ENCODE measurements at regions not wholly inside any gene's neighbourhood (a gene's known extent, or its start where the extent isn't known, plus 50 kb on each side); places are given as distances from the start of the nearest gene placed in this dataset.

GRCh38 chr10:94206176-94206575 is 156.6 kb downstream of the NOC3L start:
- Histone ChIP-seq H3K9me3 (ENCODE audit: low read length) (no peaks in the 10 kb centered on the region), H3K4me2 (ENCODE audit: low read length) (no peak overlapping the region), H2AFZ (ENCODE audit: low read length) (no peak overlapping the region), H3K4me3 (ENCODE audit: low read depth, low read length, poor library complexity, severe bottlenecking) (no peak overlapping the region), H3K9me2 (ENCODE audit: insufficient read depth, low read length) (no peaks in the 10 kb centered on the region), H3K27ac (ENCODE audit: low read depth, low read length, poor library complexity, severe bottlenecking) (no peak overlapping the region), H4K20me1 (ENCODE audit: insufficient read depth, low read length) (no peaks in the 10 kb centered on the region), H3K79me2 (ENCODE audit: insufficient read depth, low read depth, low read length) (no peaks in the 10 kb centered on the region), H3K4me1 (ENCODE audit: insufficient read depth, low read length, poor library complexity, severe bottlenecking) (no peaks in the 10 kb centered on the region), H3K36me3 (ENCODE audit: insufficient read depth, low read length) (no peaks in the 10 kb centered on the region)
- intact Hi-C loops (cut with micrococcal nuclease; ENCODE audit: unreplicated experiment) = no loop called here
- ChIA-PET POLR2A (interaction anchor here (0.6 kb wide), 1 partner anchor 9 kb away, joined by 3 read pairs; no protein-coding TSS in a partner anchor), CTCF (ENCODE audit: unreplicated experiment) (no interaction called here)
- TF ChIP-seq, protein P1, sequence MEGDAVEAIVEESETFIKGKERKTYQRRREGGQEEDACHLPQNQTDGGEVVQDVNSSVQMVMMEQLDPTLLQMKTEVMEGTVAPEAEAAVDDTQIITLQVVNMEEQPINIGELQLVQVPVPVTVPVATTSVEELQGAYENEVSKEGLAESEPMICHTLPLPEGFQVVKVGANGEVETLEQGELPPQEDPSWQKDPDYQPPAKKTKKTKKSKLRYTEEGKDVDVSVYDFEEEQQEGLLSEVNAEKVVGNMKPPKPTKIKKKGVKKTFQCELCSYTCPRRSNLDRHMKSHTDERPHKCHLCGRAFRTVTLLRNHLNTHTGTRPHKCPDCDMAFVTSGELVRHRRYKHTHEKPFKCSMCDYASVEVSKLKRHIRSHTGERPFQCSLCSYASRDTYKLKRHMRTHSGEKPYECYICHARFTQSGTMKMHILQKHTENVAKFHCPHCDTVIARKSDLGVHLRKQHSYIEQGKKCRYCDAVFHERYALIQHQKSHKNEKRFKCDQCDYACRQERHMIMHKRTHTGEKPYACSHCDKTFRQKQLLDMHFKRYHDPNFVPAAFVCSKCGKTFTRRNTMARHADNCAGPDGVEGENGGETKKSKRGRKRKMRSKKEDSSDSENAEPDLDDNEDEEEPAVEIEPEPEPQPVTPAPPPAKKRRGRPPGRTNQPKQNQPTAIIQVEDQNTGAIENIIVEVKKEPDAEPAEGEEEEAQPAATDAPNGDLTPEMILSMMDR (conservative IDR thresholded peaks at IDR 0.05; ENCODE audit: low read length) = no peak
- no peak for TF ChIP-seq EZH2phosphoT487 (IDR thresholded peaks at IDR 0.05; ENCODE audit: borderline replicate concordance, low read depth, low read length)
- DNase-seq (ENCODE audit: low spot score) = no peak
- no TSS peak for BruUV-seq (replicated peaks)

- no peaks in the 10 kb centered on the region for H3K9me3 ChIP-seq (ENCODE audit: low read length)
- no peak overlapping the region for H3K4me2 ChIP-seq (ENCODE audit: low read length)
- ChIA-PET POLR2A (no interaction called here), CTCF (ENCODE audit: unreplicated experiment) (no interaction called here)
- H3K4me1 ChIP-seq (ENCODE audit: insufficient read depth, low read length, poor library complexity, severe bottlenecking) = no peaks in the 10 kb centered on the region
- no peak overlapping the region for H2AFZ ChIP-seq (ENCODE audit: low read length)
- TF ChIP-seq, protein P1 (conservative IDR thresholded peaks at IDR 0.05; ENCODE audit: low read length) = no peak
- no peak for TF ChIP-seq EZH2phosphoT487 (IDR thresholded peaks at IDR 0.05; ENCODE audit: borderline replicate concordance, low read depth, low read length)
- H3K36me3 ChIP-seq (ENCODE audit: insufficient read depth, low read length) = no peaks in the 10 kb centered on the region
- no peak overlapping the region for H3K4me3 ChIP-seq (ENCODE audit: low read depth, low read length, poor library complexity, severe bottlenecking)
- H4K20me1 ChIP-seq (ENCODE audit: insufficient read depth, low read length) = no peaks in the 10 kb centered on the region
- BruUV-seq (replicated peaks) = no TSS peak
- H3K79me2 ChIP-seq (ENCODE audit: insufficient read depth, low read depth, low read length) = no peaks in the 10 kb centered on the region
- H3K9me2 ChIP-seq (ENCODE audit: insufficient read depth, low read length) = no peaks in the 10 kb centered on the region
- intact Hi-C loops (cut with micrococcal nuclease; ENCODE audit: unreplicated experiment) = no loop called here
- DNase-seq (ENCODE audit: low spot score) = no peak
- no peak overlapping the region for H3K27ac ChIP-seq (ENCODE audit: low read depth, low read length, poor library complexity, severe bottlenecking)
Measured at GRCh38 chr10:94208315-94208714, 154.4 kb downstream of the NOC3L start.

DNA sequence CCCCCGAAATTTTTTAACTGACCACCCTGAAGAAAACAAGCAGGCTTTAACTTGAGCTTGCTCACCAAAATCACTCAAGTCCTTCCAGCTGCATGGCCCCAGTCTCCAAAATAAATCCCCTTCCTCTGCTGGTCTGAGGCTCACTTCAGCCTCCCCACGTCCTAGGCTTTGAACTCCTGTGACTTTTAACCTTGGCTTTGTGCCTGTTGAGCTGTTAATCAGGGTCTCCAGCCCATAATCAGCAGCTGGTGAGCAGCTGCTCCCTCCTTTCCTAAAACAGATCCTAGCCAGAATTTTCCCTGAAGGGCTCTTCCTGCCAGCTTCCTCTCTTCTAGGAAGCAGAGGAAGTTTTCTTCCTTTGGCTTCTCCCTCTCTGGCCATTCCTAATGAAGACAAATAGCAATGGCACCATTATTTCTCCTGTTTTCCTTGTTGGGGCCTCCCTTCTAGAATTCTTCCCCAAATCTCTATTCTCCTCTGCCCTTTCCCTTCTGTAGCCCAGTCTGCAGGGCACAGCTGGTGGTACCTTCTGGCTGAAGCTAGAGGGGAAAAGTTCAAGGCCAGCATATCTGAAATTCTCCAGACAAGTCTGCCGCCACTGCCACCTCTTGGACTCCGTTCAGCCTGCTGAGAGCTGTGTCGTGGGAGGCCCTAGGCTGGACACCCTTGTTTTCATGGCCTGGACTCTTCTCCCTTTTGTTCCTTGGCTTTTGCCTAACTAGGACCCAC is 152.1 kb downstream of the NOC3L start:
- intact Hi-C loops (cut with micrococcal nuclease; ENCODE audit: unreplicated experiment) = no loop called here
- TF ChIP-seq, protein P1 (conservative IDR thresholded peaks at IDR 0.05; ENCODE audit: low read length) = no peak
- no peak for TF ChIP-seq EZH2phosphoT487 (IDR thresholded peaks at IDR 0.05; ENCODE audit: borderline replicate concordance, low read depth, low read length)
- no TSS peak for BruUV-seq (replicated peaks)

More for the DNA sequence above, 152.1 kb downstream of the NOC3L start:
- H3K9me3 ChIP-seq (ENCODE audit: low read length) = no peaks in the 10 kb centered on the region
- POLR2A ChIA-PET = no interaction called here
- no peaks in the 10 kb centered on the region for H3K79me2 ChIP-seq (ENCODE audit: insufficient read depth, low read depth, low read length)
- no peaks in the 10 kb centered on the region for H3K4me1 ChIP-seq (ENCODE audit: insufficient read depth, low read length, poor library complexity, severe bottlenecking)
- H3K36me3 ChIP-seq (ENCODE audit: insufficient read depth, low read length) = no peaks in the 10 kb centered on the region
- no peaks in the 10 kb centered on the region for H4K20me1 ChIP-seq (ENCODE audit: insufficient read depth, low read length)
- no peak overlapping the region for H3K4me3 ChIP-seq (ENCODE audit: low read depth, low read length, poor library complexity, severe bottlenecking)
- no peak overlapping the region for H2AFZ ChIP-seq (ENCODE audit: low read length)
- no peak overlapping the region for H3K4me2 ChIP-seq (ENCODE audit: low read length)
- no peak overlapping the region for H3K27ac ChIP-seq (ENCODE audit: low read depth, low read length, poor library complexity, severe bottlenecking)
- H3K9me2 ChIP-seq (ENCODE audit: insufficient read depth, low read length) = no peaks in the 10 kb centered on the region
- no peak for DNase-seq (ENCODE audit: low spot score)
- CTCF ChIA-PET (ENCODE audit: unreplicated experiment) = no interaction called here
